OCI-LY3 (cell line): ENCODE measurements at regions not wholly inside any gene's neighbourhood (a gene's known extent, or its start where the extent isn't known, plus 50 kb on each side); places are given as distances from the start of the nearest gene placed in this dataset.

ENCODE experiments used
- CTCF ChIP-seq: fragments of 200-600, 300-600 bp; sonication (generic); IDR thresholded peaks from 2 replicates; pipeline ENCODE4 v1.5.1; 2014; ENCODE audit warnings: antibody characterized with exemption, low read length, low read depth
- EZH2phosphoT487 ChIP-seq: fragments of 200-600 bp; shearing (Covaris generic); IDR thresholded peaks from 2 replicates; pipeline ENCODE4 v1.6.1; 2018; ENCODE audit warnings: antibody characterized with exemption, mixed run types, low read depth

- TF ChIP-seq CTCF (no peak), EZH2phosphoT487 (no peak)
These were observed 419.8 kb upstream of the DYNLRB2 start for GRCh38 chr16:80120899-80121521.
